ENCODE measurements at regions not wholly inside any gene's neighbourhood (a gene's known extent, or its start where the extent isn't known, plus 50 kb on each side); places are given as distances from the start of the nearest gene placed in this dataset.

DNA sequence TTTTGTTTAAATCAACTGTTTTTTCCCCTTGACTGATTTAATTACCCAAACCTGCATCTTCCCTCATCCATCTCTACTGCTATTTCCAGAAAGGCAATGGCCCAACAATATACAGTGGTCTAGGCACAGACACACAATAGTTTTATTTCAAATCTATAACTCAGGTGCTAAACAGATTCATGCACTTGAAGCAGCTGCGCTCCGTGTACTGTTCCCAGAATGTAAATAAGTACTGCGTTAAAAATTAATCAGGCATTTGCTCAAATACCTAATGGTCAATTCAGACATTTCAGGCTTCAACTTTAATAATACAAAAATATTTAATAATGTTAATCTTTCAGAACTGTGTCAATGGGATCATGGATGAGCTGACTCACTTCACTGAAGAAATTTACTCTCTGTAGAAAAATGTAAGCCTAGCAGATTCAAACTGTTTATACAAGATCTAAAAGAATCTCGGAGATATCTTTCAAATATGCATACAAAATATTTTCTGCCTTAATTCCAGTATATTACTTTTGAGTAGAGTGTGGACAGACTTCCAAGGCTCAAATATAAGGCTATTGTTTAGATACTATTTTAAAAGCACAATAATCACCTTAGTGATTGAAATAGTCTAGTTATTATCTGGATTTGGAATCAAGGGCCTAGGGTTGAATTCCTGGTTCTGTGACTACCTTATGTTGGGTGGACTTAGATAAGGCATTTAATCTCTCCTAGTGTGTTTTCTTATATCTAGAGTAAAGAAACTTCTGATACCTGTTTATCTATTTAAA is 97.4 kb upstream of the PSMD7 start:
- WGBS, 2 donors = 83 to 92% methylated on average over 4 of the region's 4 CpGs
- TF ChIP-seq, protein P1, sequence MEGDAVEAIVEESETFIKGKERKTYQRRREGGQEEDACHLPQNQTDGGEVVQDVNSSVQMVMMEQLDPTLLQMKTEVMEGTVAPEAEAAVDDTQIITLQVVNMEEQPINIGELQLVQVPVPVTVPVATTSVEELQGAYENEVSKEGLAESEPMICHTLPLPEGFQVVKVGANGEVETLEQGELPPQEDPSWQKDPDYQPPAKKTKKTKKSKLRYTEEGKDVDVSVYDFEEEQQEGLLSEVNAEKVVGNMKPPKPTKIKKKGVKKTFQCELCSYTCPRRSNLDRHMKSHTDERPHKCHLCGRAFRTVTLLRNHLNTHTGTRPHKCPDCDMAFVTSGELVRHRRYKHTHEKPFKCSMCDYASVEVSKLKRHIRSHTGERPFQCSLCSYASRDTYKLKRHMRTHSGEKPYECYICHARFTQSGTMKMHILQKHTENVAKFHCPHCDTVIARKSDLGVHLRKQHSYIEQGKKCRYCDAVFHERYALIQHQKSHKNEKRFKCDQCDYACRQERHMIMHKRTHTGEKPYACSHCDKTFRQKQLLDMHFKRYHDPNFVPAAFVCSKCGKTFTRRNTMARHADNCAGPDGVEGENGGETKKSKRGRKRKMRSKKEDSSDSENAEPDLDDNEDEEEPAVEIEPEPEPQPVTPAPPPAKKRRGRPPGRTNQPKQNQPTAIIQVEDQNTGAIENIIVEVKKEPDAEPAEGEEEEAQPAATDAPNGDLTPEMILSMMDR (IDR thresholded peaks at IDR 0.05) = no peak
- TF ChIP-seq EP300 (IDR thresholded peaks at IDR 0.05) = no peak
- no peak for TF ChIP-seq POLR2A (IDR thresholded peaks at IDR 0.05)
- DNase-seq (ENCODE audit: low spot score in 2 of 2) = no peak

DNA sequence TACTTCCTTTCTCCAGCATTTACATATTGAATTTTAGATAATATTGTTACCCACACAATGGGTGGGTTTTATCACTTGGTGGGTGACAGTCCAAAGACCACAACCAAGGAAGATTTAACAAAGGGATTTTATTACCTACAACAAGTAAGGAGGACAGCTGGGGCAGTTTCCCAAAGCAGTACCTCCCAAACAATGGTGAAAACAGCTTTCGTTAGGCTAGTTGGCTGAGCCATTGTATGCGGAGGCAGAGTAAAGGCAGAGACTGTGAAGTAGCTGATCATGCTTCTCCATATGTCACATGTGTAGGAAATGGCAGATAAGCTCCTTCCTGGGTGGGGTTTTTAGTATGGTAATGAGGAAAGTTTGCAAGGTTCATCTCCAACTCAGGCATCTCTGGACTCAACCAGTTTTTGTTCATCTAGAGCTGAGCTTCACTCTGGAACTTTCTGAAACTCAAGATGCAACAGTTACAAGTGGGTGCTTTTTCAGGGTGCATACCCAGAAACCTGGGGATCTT is 104.3 kb upstream of the PSMD7 start:
- TF ChIP-seq EP300 (IDR thresholded peaks at IDR 0.05) (no peak), POLR2A (IDR thresholded peaks at IDR 0.05) (no peak)
- TF ChIP-seq, protein P1 (IDR thresholded peaks at IDR 0.05) = no peak
- H3K36me3 ChIP-seq = no peaks in the 10 kb centered on the region
- WGBS, 2 donors = 69 to 70% methylated on average over 2 of the region's 2 CpGs
- H3K4me3 ChIP-seq = no peak overlapping the region
- no peaks in the 10 kb centered on the region for H3K27me3 ChIP-seq
- no peak for DNase-seq (ENCODE audit: low spot score in 2 of 2)
- H3K4me1 ChIP-seq = no peaks in the 10 kb centered on the region
- H3K9me3 ChIP-seq = peaks cover 0 to 2% (median 0%) of the 10 kb centered on the region in 4 donors
- no peak overlapping the region for H3K27ac ChIP-seq

More for the DNA sequence above, 97.4 kb upstream of the PSMD7 start:
- Histone ChIP-seq H3K36me3 (no peaks in the 10 kb centered on the region), H3K9me3 (no peaks in the 10 kb centered on the region), H3K4me1 (no peaks in the 10 kb centered on the region), H3K4me3 (no peak overlapping the region), H3K27ac (no peak overlapping the region), H3K27me3 (no peaks in the 10 kb centered on the region)

DNA sequence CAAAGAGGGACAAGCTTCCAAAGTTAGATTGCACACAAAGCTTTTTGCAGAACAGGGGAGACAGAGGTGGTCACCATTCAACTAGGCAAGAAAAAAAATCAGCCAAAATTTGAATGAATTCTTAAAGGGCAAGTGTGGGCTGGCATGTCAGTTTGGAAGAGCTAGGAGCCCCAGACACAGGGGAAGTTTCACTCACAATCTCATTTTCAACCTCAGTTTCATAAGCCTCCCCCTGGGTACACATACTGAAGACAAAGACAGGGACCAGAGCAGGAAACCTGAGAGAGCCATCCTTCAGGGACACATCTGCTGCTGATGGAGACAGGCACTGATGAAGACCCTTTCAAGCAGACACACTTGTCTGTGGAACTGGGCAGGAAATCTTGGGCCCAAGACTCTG is 106.3 kb upstream of the PSMD7 start:
- H3K27ac ChIP-seq = no peak overlapping the region
- H3K4me1 ChIP-seq = no peaks in the 10 kb centered on the region
- DNase-seq (ENCODE audit: low spot score in 2 of 2) = no peak
- TF ChIP-seq EP300 (IDR thresholded peaks at IDR 0.05) (no peak), POLR2A (IDR thresholded peaks at IDR 0.05) (no peak)
- TF ChIP-seq, protein P1 (IDR thresholded peaks at IDR 0.05) = no peak
- H3K27me3 ChIP-seq = no peaks in the 10 kb centered on the region
- H3K4me3 ChIP-seq = no peak overlapping the region
- no peaks in the 10 kb centered on the region for H3K36me3 ChIP-seq
- peaks cover 0 to 2% (median 0%) of the 10 kb centered on the region in 4 donors for H3K9me3 ChIP-seq

DNA sequence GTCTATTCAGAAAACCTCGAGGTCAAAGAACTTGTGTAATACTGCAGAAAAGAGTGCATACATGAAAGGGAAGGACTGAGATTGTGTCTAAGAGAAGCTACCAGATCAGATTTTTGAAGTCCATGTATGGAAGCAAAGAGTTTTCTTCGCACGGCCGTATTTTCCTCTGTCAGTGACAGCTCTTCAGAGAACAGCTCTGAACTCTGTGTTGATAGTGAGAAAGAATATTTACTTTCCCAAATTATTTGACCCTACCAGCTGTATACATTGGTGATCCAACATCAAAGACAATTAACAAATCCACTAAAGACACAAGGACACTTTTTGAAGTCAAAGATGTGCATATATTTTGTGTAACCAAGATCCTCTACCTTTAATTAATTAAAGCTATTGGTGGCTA is 107.8 kb upstream of the PSMD7 start:
- TF ChIP-seq, protein P1 (IDR thresholded peaks at IDR 0.05) = no peak
- TF ChIP-seq EP300 (IDR thresholded peaks at IDR 0.05) (no peak), POLR2A (IDR thresholded peaks at IDR 0.05) (no peak)

DNA sequence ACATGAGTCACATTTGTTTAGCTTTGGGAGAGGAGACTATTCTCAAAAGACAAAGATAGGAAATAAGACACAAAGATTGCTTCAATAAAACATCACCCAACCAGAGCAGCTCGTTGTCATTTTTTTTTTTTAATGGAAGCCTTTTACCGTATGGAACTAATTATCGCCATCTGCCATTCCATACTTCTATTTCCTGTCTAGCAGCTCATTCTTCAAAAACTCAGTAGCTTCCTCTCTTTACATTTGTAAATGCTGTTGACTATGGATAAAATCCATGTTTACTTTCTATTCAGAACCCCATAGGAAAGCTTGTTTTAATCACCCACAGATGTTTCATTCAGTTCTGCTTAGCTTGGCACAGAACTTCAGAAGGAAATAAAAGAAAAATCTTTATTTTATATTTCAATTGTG is 110.0 kb upstream of the PSMD7 start:
- TF ChIP-seq POLR2A (IDR thresholded peaks at IDR 0.05) (no peak), EP300 (IDR thresholded peaks at IDR 0.05) (no peak)
- TF ChIP-seq, protein P1 (IDR thresholded peaks at IDR 0.05) = no peak
- Histone ChIP-seq H3K9me3 (peaks cover 0 to 13% (median 0%) of the 10 kb centered on the region in 4 donors), H3K4me3 (no peak overlapping the region), H3K27ac (no peak overlapping the region), H3K27me3 (no peaks in the 10 kb centered on the region), H3K4me1 (no peaks in the 10 kb centered on the region), H3K36me3 (no peaks in the 10 kb centered on the region)
- WGBS, 2 donors = 35 to 38% methylated on average over 3 of the region's 3 CpGs
- no peak for DNase-seq (ENCODE audit: low spot score in 2 of 2)

More for the DNA sequence above, 107.8 kb upstream of the PSMD7 start:
- DNase-seq (ENCODE audit: low spot score in 2 of 2) = no peak
- Histone ChIP-seq H3K27me3 (no peaks in the 10 kb centered on the region), H3K4me3 (no peak overlapping the region), H3K4me1 (no peaks in the 10 kb centered on the region), H3K27ac (no peak overlapping the region), H3K36me3 (no peaks in the 10 kb centered on the region), H3K9me3 (peaks cover 0 to 2% (median 0%) of the 10 kb centered on the region in 4 donors)
- whole genome bisulfite sequencing, 2 donors = 89 to 94% methylated on average over 4 of the region's 4 CpGs

Measured in tibial nerve (tissue), 4 donors.